Esophagus squamous epithelium (tissue), 5 donors: ENCODE measurements at regions not wholly inside any gene's neighbourhood (a gene's known extent, or its start where the extent isn't known, plus 50 kb on each side); places are given as distances from the start of the nearest gene placed in this dataset.

Experiments used
- DNase-seq: peaks from one replicate; lab custom pipeline; 2025; lab: John Stamatoyannopoulos, UW
- H3K27ac ChIP-seq, 4 donors: fragments of 200-600 bp; sonication (generic); one replicate each; pipeline ENCODE4 v1.5.1; 2016 to 2019; ENCODE audit warnings: mild to moderate bottlenecking in 1 of 4
- H3K27me3 ChIP-seq, 4 donors: fragments of 200-600 bp; sonication (generic); 1 replicate in 3 of 4; 2 replicates in 1 of 4; pipeline versions ENCODE4 v1.5.1 to v1.6.0; 2017 to 2021; ENCODE audit warnings: antibody characterized with exemption in 1 of 4
- H3K36me3 ChIP-seq, 3 donors: fragments of 200-600 bp; sonication (generic); one replicate each; pipeline ENCODE4 v1.5.1; 2016 to 2019
- H3K4me1 ChIP-seq, 3 donors: fragments of 200-600 bp; sonication (generic); one replicate each; pipeline ENCODE4 v1.5.1; 2017 to 2019
- H3K4me3 ChIP-seq, 4 donors: fragments of 200-600 bp; sonication (generic); 1 replicate in 3 of 4; 2 replicates in 1 of 4; pipeline ENCODE4 v1.5.1; 2016 to 2019; ENCODE audit warnings: mild to moderate bottlenecking in 2 of 4, moderate library complexity in 1 of 4
- H3K9me3 ChIP-seq, 3 donors: fragments of 200-600 bp; sonication (generic); one replicate each; pipeline ENCODE4 v1.5.1; 2016 to 2019
- POLR2A ChIP-seq, 4 donors: fragments of 450-650 bp; IDR thresholded peaks; one replicate each; pipeline ENCODE4 v1.6.1; 2017; ENCODE audit warnings: antibody characterized with exemption in 4 of 4, mild to moderate bottlenecking in 4 of 4, moderate library complexity in 3 of 4
- WGBS, 2 donors: methylation state at CpG; one replicate each; pipeline ENCODE4 v1.1.5; 2018; 5-methylcytosine and 5-hydroxymethylcytosine counted together
- intact Hi-C: fragments of 100-400 bp; cut with DNase I; formaldehyde crosslinking; loops from one replicate; pipeline ENCODE4 v1.15.0; 2022
- small RNA-seq, 4 donors: library from RNA; depleted of rRNA; stranded (forward); fragments of <200 nt; gene quantifications; one replicate each; pipeline ENCODE3, GENCODE V24; 2016
- TF ChIP-seq, protein P1 (sequence below), 6 experiments: fragments of 450-650 bp in 4 of 6; fragments of 200-600 bp in 2 of 6; sonication (generic) in 2 of 6; IDR thresholded peaks; one replicate each; pipeline ENCODE4 v1.5.1; 2016 to 2019; ENCODE audit warnings: antibody characterized with exemption in 6 of 6, mild to moderate bottlenecking in 4 of 6, moderate library complexity in 4 of 6
- donor health status: DM: yes; HTN: yes; CAD: no.

DNA sequence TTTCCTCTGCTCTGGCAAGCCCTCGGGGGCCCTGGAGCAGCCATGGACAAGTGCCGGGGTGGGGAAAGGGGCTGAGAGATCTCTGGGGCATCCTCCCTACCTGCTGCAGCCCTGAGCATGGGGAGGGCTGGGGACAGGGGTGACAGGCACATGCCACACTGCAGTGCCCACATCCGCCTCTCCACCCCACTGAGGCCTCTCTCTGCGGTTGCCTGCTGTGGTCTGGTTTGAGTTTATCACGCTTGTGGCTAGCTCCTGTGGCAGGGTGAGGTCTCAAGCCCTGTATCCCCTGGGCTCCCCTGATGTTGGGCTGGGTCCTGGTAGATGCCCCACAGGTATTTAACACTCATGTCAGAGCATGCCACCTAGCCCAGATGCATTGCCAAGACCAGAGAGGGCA, 52.9 kb upstream of the MLN start:
- Histone ChIP-seq H3K4me3 (no peak overlapping the region), H3K4me1 (peaks cover 11 to 39% (median 16%) of the 10 kb centered on the region in 3 donors), H3K27me3 (peaks cover 0 to 75% (median 0%) of the 10 kb centered on the region in 4 donors), H3K27ac (no peak overlapping the region), H3K36me3 (no peaks in the 10 kb centered on the region), H3K9me3 (no peaks in the 10 kb centered on the region)
- no CpG with 5 or more reads among the region's 5 CpGs for WGBS, 2 donors
- intact Hi-C loops: no loop called here
- no peak for TF ChIP-seq POLR2A (IDR thresholded peaks at IDR 0.05)
- TF ChIP-seq, protein P1, sequence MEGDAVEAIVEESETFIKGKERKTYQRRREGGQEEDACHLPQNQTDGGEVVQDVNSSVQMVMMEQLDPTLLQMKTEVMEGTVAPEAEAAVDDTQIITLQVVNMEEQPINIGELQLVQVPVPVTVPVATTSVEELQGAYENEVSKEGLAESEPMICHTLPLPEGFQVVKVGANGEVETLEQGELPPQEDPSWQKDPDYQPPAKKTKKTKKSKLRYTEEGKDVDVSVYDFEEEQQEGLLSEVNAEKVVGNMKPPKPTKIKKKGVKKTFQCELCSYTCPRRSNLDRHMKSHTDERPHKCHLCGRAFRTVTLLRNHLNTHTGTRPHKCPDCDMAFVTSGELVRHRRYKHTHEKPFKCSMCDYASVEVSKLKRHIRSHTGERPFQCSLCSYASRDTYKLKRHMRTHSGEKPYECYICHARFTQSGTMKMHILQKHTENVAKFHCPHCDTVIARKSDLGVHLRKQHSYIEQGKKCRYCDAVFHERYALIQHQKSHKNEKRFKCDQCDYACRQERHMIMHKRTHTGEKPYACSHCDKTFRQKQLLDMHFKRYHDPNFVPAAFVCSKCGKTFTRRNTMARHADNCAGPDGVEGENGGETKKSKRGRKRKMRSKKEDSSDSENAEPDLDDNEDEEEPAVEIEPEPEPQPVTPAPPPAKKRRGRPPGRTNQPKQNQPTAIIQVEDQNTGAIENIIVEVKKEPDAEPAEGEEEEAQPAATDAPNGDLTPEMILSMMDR (IDR thresholded peaks at IDR 0.05): no peak
- no peak for DNase-seq

DNA sequence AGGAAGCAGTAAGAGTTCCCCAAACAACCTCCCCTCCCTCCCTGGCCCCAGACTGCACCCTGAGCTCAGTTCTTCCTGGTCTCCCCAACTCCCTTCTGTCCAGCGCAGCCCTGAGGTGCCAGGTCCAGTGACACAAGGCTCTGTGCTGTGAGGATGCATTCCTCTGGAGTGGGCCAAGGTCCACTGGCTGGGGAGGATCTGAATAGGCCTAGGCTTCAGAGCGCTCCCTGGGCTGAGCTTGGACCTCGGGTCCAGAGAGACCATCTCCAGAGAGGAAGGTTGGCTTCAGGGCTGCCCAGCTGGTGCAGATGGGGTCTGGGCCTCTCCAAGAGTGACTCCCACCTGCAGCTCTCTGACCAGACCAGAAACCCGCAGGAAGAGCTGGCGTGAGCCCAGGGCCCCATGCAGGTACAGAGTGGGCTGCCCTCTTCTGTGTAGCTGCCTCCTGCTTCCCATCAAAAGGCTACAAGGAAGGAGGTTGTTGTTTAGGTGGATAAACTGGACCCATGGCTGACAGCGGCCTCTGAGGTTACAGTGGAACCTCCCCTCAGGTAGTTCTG, 52.3 kb upstream of the MLN start:
- H3K27ac ChIP-seq: no peak overlapping the region
- H3K27me3 ChIP-seq: peaks cover 0 to 80% (median 0%) of the 10 kb centered on the region in 4 donors
- intact Hi-C loops: no loop called here
- TF ChIP-seq, protein P1 (IDR thresholded peaks at IDR 0.05): no peak
- TF ChIP-seq POLR2A (IDR thresholded peaks at IDR 0.05): no peak
- no peak overlapping the region for H3K4me3 ChIP-seq
- 100% methylated on average over 1 of the region's 6 CpGs; no CpG with 5 or more reads in 1 of the 2 donors for WGBS, 2 donors
- H3K36me3 ChIP-seq: no peaks in the 10 kb centered on the region
- no peaks in the 10 kb centered on the region for H3K9me3 ChIP-seq
- peaks cover 6 to 34% (median 10%) of the 10 kb centered on the region in 3 donors for H3K4me1 ChIP-seq
- no peak for DNase-seq

DNA sequence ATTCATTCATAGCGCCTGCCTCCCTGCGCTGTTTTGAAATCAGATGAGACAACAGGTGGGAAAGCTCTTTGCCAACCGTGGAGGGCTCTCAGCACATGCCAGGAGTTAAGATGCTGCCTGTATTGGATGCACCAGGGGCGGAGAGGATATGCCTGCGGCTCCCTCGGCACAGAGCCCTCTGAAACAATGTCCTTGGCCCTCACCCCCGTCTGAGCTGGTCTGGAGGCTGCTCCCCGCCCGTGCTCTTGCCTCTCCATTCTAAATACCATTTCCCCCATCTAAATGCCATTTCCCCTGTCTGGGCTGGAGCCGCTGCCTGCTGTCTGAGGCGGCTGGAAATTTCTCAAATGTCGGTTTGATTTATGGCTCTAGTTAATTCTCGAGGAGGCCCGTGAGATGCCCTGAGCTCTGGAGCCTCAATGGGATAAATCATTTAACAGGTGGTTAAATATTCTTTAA, 50.8 kb upstream of the MLN start:
- TF ChIP-seq, protein P1 (IDR thresholded peaks at IDR 0.05): no peak
- no peak for TF ChIP-seq POLR2A (IDR thresholded peaks at IDR 0.05)
- H3K36me3 ChIP-seq: no peaks in the 10 kb centered on the region
- 60 to 62% methylated on average over 10 to 11 of the region's 14 CpGs for WGBS, 2 donors
- intact Hi-C loops: no loop called here
- peaks cover 0 to 22% (median 0%) of the 10 kb centered on the region in 3 donors for H3K4me1 ChIP-seq
- H3K9me3 ChIP-seq: no peaks in the 10 kb centered on the region
- DNase-seq: no peak
- no peak overlapping the region for H3K27ac ChIP-seq
- peaks cover 0 to 91% (median 0%) of the 10 kb centered on the region in 4 donors for H3K27me3 ChIP-seq
- no peak overlapping the region for H3K4me3 ChIP-seq

DNA sequence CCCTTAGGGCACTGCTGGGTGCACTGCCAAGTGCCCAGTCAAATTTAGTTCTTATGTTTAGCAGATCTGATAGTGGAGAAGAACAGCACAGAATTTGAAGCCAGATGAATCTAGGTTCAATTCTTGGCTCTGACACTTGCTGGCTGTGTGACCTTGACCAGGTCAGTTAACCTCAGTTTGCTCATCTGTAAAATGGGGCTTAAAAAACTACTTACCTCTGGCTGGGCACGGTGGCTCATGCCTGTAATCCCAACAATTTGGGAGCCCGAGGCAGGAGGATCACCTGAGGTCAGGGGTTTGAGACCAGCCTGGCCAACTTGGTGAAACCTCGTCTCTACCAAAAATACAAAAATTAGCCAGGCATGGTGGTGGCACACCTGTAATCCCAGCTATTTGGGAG, 49.9 kb upstream of the MLN start:
- Histone ChIP-seq H3K27me3 (peaks cover 0 to 91% (median 0%) of the 10 kb centered on the region in 4 donors), H3K9me3 (no peaks in the 10 kb centered on the region), H3K4me1 (peaks cover 0 to 22% (median 0%) of the 10 kb centered on the region in 3 donors), H3K27ac (no peak overlapping the region), H3K4me3 (no peak overlapping the region), H3K36me3 (no peaks in the 10 kb centered on the region)
- WGBS, 2 donors: 93 to 96% methylated on average over 3 of the region's 3 CpGs
- no peak for TF ChIP-seq POLR2A (IDR thresholded peaks at IDR 0.05)
- TF ChIP-seq, protein P1 (IDR thresholded peaks at IDR 0.05): no peak
- DNase-seq: no peak
- intact Hi-C loops: no loop called here

Small RNA genes in the stretch of these regions (small RNA-seq; reads per million reads assigned to genes)
- gene AL138889.2 (0 reads per million in 4 donors), gene MIR7159 (0 reads per million in 4 donors)
